Breast epithelium (tissue), 3 donors: ENCODE measurements at regions not wholly inside any gene's neighbourhood (a gene's known extent, or its start where the extent isn't known, plus 50 kb on each side); places are given as distances from the start of the nearest gene placed in this dataset.

Experiments
- CTCF ChIP-seq, 3 donors: fragments of 450-650 bp; IDR thresholded peaks; one replicate each; pipeline ENCODE4 v1.5.1; 2016 to 2017; ENCODE audit warnings: antibody characterized with exemption in 3 of 3, mild to moderate bottlenecking in 3 of 3, moderate library complexity in 3 of 3
- POLR2A ChIP-seq: fragments of 450-650 bp; IDR thresholded peaks from one replicate; pipeline ENCODE4 v1.6.1; 2016; ENCODE audit warnings: antibody characterized with exemption, mild to moderate bottlenecking, moderate library complexity

DNA sequence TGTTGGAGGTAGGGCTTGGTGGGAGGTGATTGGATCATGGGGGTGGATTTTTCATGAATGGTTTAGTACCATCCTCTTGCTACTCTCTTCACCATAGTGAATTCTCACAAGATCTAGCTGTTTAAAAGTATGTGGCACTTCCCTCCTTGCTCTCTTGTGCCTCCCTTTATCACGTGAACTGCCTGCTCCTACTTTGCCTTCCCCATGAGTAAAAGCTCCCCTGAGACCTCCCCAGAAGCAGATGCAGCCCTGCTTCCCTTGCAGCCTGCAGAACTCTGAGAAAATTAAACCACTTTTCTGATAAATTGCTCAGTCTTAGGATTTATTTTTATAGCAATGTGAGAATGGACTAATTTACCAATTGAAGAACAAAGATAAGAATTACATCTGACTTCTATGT lies 223.1 kb downstream of the RNF144A start:
- TF ChIP-seq CTCF (IDR thresholded peaks at IDR 0.05) (no peak), POLR2A (no peak)
